ENCODE measurements at regions not wholly inside any gene's neighbourhood (a gene's known extent, or its start where the extent isn't known, plus 50 kb on each side); places are given as distances from the start of the nearest gene placed in this dataset.

DNA sequence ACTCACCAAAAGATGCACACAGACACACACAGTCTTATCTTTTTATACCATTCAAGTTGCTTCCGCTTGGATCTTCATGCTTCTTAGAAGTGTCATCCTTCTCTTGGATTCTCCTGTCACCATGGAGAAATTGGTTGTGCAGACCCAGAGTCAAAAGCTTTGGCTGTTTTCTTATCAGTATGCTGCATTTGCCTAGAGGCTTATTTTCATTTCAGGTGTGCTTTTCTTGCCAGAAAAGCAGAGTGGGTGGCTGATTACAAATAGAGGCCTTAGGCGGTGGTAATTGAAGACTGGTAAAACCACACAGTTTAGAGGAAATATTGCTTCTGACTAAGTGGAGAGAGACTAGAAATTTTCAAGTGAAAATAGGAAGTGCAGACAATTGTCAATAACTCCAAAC, 70.2 kb upstream of the TLE4 start:
- H3K36me3 ChIP-seq: no peaks in the 10 kb centered on the region
- no peak for DNase-seq (ENCODE audit: low read depth in 1 of 2, low spot score in 1 of 2)
- H3K27ac ChIP-seq: no peak overlapping the region
- H3K4me1 ChIP-seq (ENCODE audit: low read depth): no peaks in the 10 kb centered on the region
- H3K9me3 ChIP-seq (ENCODE audit: low read depth): no peaks in the 10 kb centered on the region
- no peak for TF ChIP-seq CTCF (IDR thresholded peaks at IDR 0.05; ENCODE audit: low read depth, low read length)
- no peaks in the 10 kb centered on the region for H3K27me3 ChIP-seq
- no peak overlapping the region for H3K4me3 ChIP-seq

GRCh38 chr9:79507801-79508200, 64.0 kb upstream of the TLE4 start:
- H3K36me3 ChIP-seq: no peaks in the 10 kb centered on the region
- no peaks in the 10 kb centered on the region for H3K27me3 ChIP-seq
- H3K27ac ChIP-seq: no peak overlapping the region
- no peaks in the 10 kb centered on the region for H3K4me1 ChIP-seq (ENCODE audit: low read depth)
- H3K4me3 ChIP-seq: no peak overlapping the region
- no peak for DNase-seq (ENCODE audit: low read depth in 1 of 2, low spot score in 1 of 2)
- TF ChIP-seq CTCF (IDR thresholded peaks at IDR 0.05; ENCODE audit: low read depth, low read length): no peak
- H3K9me3 ChIP-seq (ENCODE audit: low read depth): no peaks in the 10 kb centered on the region

DNA sequence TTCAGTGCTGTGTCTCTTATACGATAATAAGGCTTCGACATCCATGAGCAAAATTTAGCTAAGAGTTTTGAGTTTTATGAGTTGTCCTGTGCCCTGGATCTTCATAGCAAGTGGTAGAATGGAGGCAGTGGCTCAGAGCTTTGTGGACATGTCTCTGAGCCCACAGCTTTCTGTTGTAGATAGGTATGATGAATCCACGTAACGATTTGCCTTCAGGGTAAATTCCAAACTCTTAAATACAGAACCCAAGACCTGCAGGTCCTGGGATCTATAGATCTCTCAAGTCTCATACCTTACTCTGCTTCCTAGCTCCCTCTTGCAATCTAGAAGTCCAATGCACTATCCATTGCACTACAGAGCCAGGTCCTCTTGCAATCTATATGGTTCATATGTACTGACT, 59.5 kb upstream of the TLE4 start:
- no peak for TF ChIP-seq CTCF (IDR thresholded peaks at IDR 0.05; ENCODE audit: low read depth, low read length)
- no peak overlapping the region for H3K27ac ChIP-seq
- no peak overlapping the region for H3K4me3 ChIP-seq
- H3K27me3 ChIP-seq: no peaks in the 10 kb centered on the region
- no peaks in the 10 kb centered on the region for H3K4me1 ChIP-seq (ENCODE audit: low read depth)
- H3K36me3 ChIP-seq: no peaks in the 10 kb centered on the region
- DNase-seq (ENCODE audit: low read depth in 1 of 2, low spot score in 1 of 2): no peak
- H3K9me3 ChIP-seq (ENCODE audit: low read depth): no peaks in the 10 kb centered on the region
